GM12872 (cell line): ENCODE measurements at regions not wholly inside any gene's neighbourhood (a gene's known extent, or its start where the extent isn't known, plus 50 kb on each side); places are given as distances from the start of the nearest gene placed in this dataset.

ENCODE experiments used
- TF ChIP-seq, protein P1 (sequence below): IDR thresholded peaks from 3 replicates; pipeline ENCODE4 v1.5.1; 2011; ENCODE audit warnings: low read depth, mild to moderate bottlenecking, low read length, moderate library complexity; ENCODE audit not compliant: insufficient read depth

GRCh38 chr12:19927661-19928060, 440.7 kb upstream of the PDE3A start:
- TF ChIP-seq, protein P1, sequence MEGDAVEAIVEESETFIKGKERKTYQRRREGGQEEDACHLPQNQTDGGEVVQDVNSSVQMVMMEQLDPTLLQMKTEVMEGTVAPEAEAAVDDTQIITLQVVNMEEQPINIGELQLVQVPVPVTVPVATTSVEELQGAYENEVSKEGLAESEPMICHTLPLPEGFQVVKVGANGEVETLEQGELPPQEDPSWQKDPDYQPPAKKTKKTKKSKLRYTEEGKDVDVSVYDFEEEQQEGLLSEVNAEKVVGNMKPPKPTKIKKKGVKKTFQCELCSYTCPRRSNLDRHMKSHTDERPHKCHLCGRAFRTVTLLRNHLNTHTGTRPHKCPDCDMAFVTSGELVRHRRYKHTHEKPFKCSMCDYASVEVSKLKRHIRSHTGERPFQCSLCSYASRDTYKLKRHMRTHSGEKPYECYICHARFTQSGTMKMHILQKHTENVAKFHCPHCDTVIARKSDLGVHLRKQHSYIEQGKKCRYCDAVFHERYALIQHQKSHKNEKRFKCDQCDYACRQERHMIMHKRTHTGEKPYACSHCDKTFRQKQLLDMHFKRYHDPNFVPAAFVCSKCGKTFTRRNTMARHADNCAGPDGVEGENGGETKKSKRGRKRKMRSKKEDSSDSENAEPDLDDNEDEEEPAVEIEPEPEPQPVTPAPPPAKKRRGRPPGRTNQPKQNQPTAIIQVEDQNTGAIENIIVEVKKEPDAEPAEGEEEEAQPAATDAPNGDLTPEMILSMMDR = no peak

DNA sequence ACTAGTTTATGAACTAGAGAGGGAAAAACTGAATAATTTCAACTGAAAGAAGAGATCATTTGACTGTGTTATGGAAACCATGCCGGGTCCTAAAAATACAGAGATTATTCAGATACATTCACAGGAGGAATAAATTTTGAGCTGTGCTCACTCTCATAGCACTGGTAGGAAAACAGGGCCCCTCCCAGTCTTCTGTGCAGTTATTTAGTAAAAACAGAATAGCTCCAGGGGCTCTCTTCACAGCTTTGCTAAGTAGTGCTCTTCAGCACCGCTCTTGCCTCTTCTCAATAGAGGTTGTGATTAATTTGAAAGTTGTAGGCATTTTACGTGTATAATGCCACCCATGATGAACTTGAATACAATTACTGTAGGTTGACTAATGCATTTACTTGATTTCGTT, 435.9 kb upstream of the PDE3A start:
- TF ChIP-seq, protein P1 = no peak

GRCh38 chr12:19933924-19934323, 434.4 kb upstream of the PDE3A start:
- TF ChIP-seq, protein P1 = no peak

GRCh38 chr12:19937161-19937560, 431.2 kb upstream of the PDE3A start:
- TF ChIP-seq, protein P1 = no peak

GRCh38 chr12:19938031-19938430, 430.3 kb upstream of the PDE3A start:
- TF ChIP-seq, protein P1 = no peak

GRCh38 chr12:19938491-19938890, 429.8 kb upstream of the PDE3A start:
- TF ChIP-seq, protein P1 = no peak

- TF ChIP-seq, protein P1 = no peak
Measured at GRCh38 chr12:19940267-19940666, 428.1 kb upstream of the PDE3A start.

DNA sequence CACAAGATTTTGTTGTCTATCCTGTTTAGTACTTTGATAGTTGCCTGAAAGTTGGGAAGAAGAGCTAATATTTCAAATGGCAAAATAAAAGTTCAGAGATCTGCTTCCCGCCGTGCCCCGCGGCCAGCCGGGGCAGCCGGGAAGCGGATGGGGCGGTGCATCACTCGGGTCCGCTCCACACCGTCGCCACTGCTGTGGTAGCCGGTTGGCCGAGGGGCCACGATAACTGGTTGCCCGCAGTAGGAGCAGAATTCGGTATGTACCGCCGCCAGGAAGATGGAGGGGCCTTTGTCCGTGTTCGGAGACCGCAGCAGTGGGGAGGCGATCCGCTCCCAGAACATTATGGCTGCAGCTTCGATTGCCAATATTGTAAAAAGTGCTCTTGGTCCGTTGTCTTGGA, 427.2 kb upstream of the PDE3A start:
- TF ChIP-seq, protein P1 = no peak
